Endothelial cell (in vitro differentiated cells): ENCODE measurements at regions not wholly inside any gene's neighbourhood (a gene's known extent, or its start where the extent isn't known, plus 50 kb on each side); places are given as distances from the start of the nearest gene placed in this dataset.

Experiments used
- DNase-seq: peaks from one replicate; pipeline ENCODE4 v3.0.0; 2021; ENCODE audit warnings: low spot score
- H3K27ac Mint-ChIP-seq: one replicate; pipeline ENCODE4 v1.8.0; 2021; ENCODE audit warnings: mixed read lengths, inconsistent platforms; ENCODE audit not compliant: unreplicated experiment
- H3K27me3 Mint-ChIP-seq: one replicate; pipeline ENCODE4 v1.8.0; 2021; ENCODE audit warnings: mild to moderate bottlenecking, moderate library complexity, mixed read lengths, inconsistent platforms; ENCODE audit not compliant: unreplicated experiment
- H3K36me3 Mint-ChIP-seq: one replicate; pipeline ENCODE4 v1.8.0; 2021; ENCODE audit warnings: mild to moderate bottlenecking, low read depth, mixed read lengths, inconsistent platforms; ENCODE audit not compliant: unreplicated experiment
- H3K4me1 Mint-ChIP-seq: one replicate; pipeline ENCODE4 v1.8.0; 2021; ENCODE audit warnings: mild to moderate bottlenecking, mixed read lengths, inconsistent platforms; ENCODE audit not compliant: unreplicated experiment
- H3K4me3 Mint-ChIP-seq: one replicate; pipeline ENCODE4 v1.8.0; 2021; ENCODE audit warnings: mild to moderate bottlenecking, mixed read lengths, inconsistent platforms; ENCODE audit not compliant: unreplicated experiment
- H3K9me3 Mint-ChIP-seq: one replicate; pipeline ENCODE4 v1.8.0; 2021; ENCODE audit warnings: mixed read lengths, inconsistent platforms; ENCODE audit not compliant: unreplicated experiment
- CTCF ChIP-seq: fragments of 200-600 bp; sonication (generic); IDR thresholded peaks from one replicate; pipeline ENCODE4 v1.5.0; 2021; ENCODE audit warnings: antibody characterized with exemption; ENCODE audit not compliant: unreplicated experiment

- H3K36me3 Mint-ChIP-seq, result no peaks in the 10 kb centered on the region
- peaks cover 2% of the 10 kb centered on the region for H3K4me1 Mint-ChIP-seq
- DNase-seq, result no peak
- no peaks in the 10 kb centered on the region for H3K9me3 Mint-ChIP-seq
- TF ChIP-seq CTCF, result no peak
- no peak overlapping the region for H3K4me3 Mint-ChIP-seq
- H3K27me3 Mint-ChIP-seq, result no peaks in the 10 kb centered on the region
- no peak overlapping the region for H3K27ac Mint-ChIP-seq
Measured at GRCh38 chr20:11192106-11192505, 518.3 kb upstream of the JAG1 start.

- Mint-ChIP-seq H3K4me3 (no peak overlapping the region), H3K27ac (no peak overlapping the region), H3K36me3 (no peaks in the 10 kb centered on the region), H3K27me3 (no peaks in the 10 kb centered on the region), H3K9me3 (no peaks in the 10 kb centered on the region), H3K4me1 (peaks cover 2% of the 10 kb centered on the region)
- no peak for TF ChIP-seq CTCF
- no peak for DNase-seq
Measured at GRCh38 chr20:11193241-11193640, 519.4 kb upstream of the JAG1 start.

GRCh38 chr20:11195169-11195568 is 521.4 kb upstream of the JAG1 start:
- Mint-ChIP-seq H3K36me3 (no peaks in the 10 kb centered on the region), H3K4me3 (no peak overlapping the region), H3K27me3 (no peaks in the 10 kb centered on the region), H3K9me3 (no peaks in the 10 kb centered on the region), H3K4me1 (peaks cover 2% of the 10 kb centered on the region), H3K27ac (no peak overlapping the region)
- DNase-seq, result no peak
- TF ChIP-seq CTCF, result no peak

- Mint-ChIP-seq H3K9me3 (no peaks in the 10 kb centered on the region), H3K4me1 (peaks cover 2% of the 10 kb centered on the region), H3K4me3 (no peak overlapping the region), H3K27me3 (no peaks in the 10 kb centered on the region), H3K27ac (no peak overlapping the region), H3K36me3 (no peaks in the 10 kb centered on the region)
- no peak for TF ChIP-seq CTCF
- no peak for DNase-seq
Measured at GRCh38 chr20:11195899-11196558, 522.2 kb upstream of the JAG1 start.

- H3K27me3 Mint-ChIP-seq, result no peaks in the 10 kb centered on the region
- peaks cover 2% of the 10 kb centered on the region for H3K4me1 Mint-ChIP-seq
- TF ChIP-seq CTCF, result no peak
- no peak overlapping the region for H3K27ac Mint-ChIP-seq
- no peaks in the 10 kb centered on the region for H3K36me3 Mint-ChIP-seq
- H3K4me3 Mint-ChIP-seq, result no peak overlapping the region
- DNase-seq, result no peak
- no peaks in the 10 kb centered on the region for H3K9me3 Mint-ChIP-seq
Measured at GRCh38 chr20:11197851-11198250, 524.1 kb upstream of the JAG1 start.
